ENCODE measurements at regions not wholly inside any gene's neighbourhood (a gene's known extent, or its start where the extent isn't known, plus 50 kb on each side); places are given as distances from the start of the nearest gene placed in this dataset.
"Not testable (repeated sequence)": the region's sequence is repeated elsewhere in the genome, so short reads cannot be mapped to it uniquely, and the experiment has no call there.

DNA sequence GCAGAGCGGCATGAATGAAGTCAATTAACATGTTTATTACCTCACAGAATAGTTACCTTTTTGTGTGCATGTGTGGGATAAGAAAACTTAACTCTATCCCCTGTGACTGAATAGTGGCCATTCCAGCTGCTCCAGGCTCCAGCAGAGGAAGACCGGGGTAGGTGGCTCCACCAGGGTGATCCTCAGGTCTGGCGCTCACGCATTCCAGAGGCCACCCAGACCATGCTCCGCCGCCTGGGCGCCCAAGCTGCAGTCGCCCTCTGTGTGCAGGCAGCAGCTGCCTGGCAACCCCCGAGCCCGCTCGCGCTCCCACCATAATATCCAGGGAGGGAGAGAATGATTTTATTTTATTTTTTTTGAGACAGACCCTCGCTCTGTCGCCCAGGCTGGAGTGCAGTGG lies 1474.5 kb upstream of the TPTE start:
- DNase-seq (ENCODE audit: low read depth), result not testable (repeated sequence)

DNA sequence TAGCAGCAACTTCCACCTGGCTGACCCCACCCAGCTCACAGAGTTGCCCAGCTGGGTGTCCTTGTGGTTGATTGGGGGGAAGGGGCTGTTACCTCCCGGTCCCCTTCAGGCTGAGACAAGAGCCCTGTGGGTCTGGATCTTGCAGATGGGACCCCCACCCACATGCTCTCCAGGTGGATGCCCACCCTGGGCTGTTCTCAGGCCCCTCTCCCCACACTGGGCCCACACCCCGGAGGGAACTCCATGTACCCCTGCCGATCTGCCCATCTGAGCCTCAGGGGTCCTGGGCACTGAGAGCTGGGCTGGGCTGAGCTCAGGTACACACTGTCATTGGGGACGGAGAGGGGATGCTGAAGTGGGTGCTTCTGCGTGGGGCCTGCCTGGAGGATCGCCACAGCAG lies 1453.9 kb upstream of the TPTE start:
- not testable (repeated sequence) for DNase-seq (ENCODE audit: low read depth)

DNA sequence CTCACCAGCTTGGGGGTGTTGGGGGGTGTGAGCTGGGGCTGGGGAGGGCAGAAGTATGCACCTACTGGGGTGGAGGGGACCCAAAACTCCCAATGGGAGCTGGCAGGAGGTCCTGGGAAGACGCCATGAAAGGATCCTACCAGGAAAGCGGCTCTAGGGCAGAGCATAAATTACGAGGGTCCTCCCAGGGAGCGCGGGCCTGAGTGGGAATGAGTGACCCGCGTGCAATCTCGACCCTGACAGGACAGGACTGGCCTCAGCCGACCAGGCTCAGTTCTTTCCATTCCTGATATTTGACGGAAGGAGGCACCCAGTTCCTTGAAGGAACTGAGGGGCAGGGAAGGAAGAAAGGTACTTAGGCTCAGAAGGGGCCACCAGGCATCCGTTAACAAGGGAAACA lies 1452.8 kb upstream of the TPTE start:
- DNase-seq (ENCODE audit: low read depth), result not testable (repeated sequence)

DNA sequence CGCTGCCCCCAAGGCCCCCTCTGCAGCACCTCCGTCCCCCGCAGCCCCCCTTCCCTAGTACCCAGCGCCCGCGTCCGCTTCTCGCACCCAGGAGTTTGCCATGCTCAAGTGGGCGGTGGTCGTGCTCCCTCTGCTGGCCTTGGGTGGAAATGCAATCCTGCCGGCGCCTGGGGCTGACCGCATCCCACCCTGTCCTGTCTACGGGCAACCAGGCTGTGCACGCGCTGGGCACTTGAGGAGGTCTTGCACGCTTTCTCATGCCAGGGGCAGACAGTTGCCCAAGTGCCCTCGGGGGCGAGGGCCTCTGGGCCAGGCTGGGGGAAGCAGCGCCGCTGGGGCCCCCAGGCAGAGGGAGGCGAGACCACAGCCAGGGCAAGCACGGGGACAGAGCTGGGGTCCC lies 1450.7 kb upstream of the TPTE start:
- not testable (repeated sequence) for DNase-seq (ENCODE audit: low read depth)

DNA sequence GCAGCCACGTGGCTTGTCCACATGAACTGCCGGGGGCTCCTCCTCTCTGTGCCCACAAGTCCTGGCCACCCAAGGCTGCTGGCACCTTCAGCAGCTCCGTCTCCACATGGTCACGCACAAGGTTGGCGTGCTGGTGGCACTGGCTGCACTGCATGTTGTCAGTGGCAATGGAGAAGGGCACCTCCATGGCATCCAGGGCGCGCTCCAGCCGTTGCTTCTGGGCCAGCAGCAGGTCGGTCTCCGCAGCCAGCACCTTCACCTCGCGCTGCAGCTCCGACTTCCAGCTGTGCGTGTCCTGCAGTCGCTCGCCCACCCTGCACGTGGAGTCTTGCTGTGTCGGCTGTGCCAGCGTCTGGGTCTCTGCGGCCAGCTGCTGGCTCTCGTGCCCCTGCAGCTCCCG lies 1448.4 kb upstream of the TPTE start:
- not testable (repeated sequence) for DNase-seq (ENCODE audit: low read depth)

DNA sequence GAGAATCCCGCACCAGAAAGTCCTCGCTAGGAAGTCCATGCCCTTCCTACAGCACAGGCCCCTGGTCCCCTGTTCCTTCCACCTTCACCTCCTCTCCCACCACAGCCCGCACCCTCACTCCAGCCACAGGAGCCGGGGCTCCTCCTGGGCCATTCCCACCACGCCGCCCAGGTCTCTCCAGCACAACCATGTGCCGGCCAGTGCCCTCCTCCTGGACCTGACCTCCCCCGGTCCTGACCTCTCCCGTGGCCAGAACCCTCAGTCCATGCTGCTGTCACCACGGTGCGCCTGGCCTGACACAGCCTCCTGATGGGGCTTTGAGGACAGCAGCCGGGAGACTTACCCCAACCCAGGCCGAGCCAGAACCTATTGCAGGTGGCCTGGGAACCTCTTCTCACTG lies 1446.6 kb upstream of the TPTE start:
- not testable (repeated sequence) for DNase-seq (ENCODE audit: low read depth)

DNA sequence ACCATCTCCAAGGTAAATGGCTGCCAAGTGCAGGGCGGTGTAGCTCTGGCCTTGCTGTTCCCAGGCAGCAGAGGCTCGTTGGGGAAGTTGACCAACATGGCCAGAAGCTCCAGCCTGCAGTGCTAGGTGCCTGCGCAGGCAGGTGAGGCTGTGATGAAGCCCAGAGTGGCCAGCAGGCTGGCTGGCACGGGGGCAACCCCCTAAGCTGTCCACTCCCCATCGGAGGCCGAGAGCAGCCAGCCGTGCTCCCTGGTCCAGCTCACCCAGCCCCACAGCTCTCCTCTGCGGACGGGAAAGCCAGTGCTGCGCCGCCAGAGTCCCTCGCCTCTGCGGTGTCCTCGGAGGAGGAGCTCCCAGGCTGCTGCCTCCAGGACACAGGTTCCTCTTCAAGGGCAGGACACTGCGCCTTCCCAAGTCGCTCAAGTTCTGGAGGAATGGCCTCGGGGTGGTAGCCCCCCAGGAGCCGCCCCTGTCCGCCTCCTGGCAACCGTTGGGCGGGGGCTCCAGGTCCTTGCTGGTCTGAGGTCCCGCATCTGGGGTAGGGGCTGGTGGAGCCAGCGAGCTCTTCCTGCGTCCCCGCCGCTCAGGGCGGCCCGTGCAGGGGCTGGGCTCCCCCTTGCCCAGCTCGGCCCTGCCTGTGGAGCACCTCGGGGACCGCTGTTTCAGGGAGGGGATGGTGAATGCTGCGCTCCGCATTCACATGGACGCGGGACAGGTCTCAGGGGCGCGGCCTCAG lies 1438.1 kb upstream of the TPTE start:
- not testable (repeated sequence) for DNase-seq (ENCODE audit: low read depth)

DNA sequence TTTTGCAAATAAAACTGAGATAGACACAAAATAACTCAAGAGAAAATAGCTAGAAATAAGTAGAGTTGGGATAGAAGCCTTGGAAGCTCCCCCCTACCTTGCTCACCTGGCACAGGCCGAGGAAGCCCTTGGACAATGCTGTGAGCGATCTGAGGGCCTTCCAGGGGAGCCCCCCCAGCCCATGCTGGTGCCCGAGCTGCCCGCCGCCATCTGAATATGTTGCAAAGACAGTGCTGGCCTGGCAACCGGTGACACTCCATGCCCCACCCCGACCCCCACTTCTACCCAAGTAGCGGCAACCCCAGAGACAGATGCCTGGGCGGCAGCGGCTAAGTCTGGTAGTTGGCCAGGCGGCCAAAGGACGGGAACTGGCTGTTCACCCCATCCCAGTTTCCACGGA lies 1435.1 kb upstream of the TPTE start:
- DNase-seq (ENCODE audit: low read depth), result not testable (repeated sequence)

DNA sequence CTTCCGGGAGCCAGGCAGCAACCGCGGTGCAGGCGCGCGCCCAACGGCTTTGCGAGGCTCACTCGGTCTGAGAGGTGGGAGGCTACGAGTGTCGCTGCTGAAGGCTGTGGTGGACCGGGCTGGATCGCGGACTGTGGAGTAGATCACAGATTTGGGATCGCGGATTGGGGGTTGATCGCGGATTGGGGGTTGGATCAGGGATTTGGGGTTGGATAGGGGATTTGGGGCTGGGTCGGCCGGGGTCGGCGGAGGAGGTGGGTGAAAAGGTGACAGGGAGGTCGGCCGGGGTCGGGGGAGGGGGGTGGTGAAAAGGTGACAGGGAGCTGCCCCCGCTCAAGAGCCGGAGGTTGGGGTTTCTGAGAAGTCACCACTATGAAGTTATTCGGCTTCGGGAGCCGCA lies 1433.6 kb upstream of the TPTE start:
- not testable (repeated sequence) for DNase-seq (ENCODE audit: low read depth)

DNA sequence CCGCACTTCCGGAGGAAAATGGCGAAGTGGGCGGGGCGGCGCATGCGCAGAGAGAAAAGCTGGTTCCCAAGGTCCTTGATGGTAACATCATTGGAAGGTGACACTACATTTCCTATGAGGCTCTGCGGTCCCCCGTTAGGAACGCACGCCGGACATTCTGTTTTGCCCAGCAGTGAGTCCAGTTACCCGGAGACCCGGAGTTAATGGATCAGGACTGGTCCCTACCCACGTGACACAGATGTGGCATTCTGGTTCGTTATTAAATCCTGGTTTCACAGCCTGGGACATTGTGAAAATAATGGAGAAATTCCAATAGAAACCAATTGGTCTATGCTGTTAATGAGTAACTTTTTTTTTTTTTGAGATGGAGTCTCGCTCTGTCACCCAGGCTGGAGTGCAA lies 1391.6 kb upstream of the TPTE start:
- not testable (repeated sequence) for DNase-seq (ENCODE audit: low read depth)

DNA sequence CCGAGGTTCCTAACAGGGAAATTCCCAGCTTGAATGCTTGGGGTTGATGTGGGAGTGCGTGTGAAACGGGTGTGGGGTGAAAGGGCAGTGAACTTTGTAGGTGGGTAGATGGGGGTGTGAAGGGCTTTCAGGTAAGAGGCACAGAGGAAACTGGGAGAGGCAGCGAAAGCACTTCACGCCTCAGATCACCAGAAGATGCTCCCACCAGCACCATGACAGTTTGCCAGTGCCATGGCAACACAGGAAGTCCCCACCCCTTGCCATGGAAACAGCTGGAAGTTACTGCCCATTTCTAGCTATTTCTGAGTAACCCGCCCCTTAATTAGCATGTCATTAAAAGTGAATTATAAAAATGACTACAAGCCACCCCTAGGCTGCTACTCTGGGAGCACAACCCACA lies 1390.6 kb upstream of the TPTE start:
- not testable (repeated sequence) for DNase-seq (ENCODE audit: low read depth)
